Esophagus (tissue), 2 donors: ENCODE measurements at regions not wholly inside any gene's neighbourhood (a gene's known extent, or its start where the extent isn't known, plus 50 kb on each side); places are given as distances from the start of the nearest gene placed in this dataset.

Experiments
- H3K27ac ChIP-seq, 2 donors: one replicate each; pipeline ENCODE4 v1.5.1; 2013; ENCODE audit warnings: low read depth in 2 of 2, mild to moderate bottlenecking in 2 of 2, inconsistent platforms in 1 of 2, low read length in 1 of 2, moderate library complexity in 1 of 2
- H3K27me3 ChIP-seq, 2 donors: one replicate each; pipeline ENCODE4 v1.6.1; 2013; ENCODE audit warnings: low read length in 2 of 2, control low read depth in 1 of 2, mild to moderate bottlenecking in 1 of 2; ENCODE audit not compliant: insufficient read depth in 2 of 2, control insufficient read depth in 1 of 2
- H3K36me3 ChIP-seq, 2 donors: one replicate each; pipeline ENCODE4 v1.6.1; 2013; ENCODE audit warnings: low read length in 1 of 2; ENCODE audit not compliant: control insufficient read depth in 2 of 2, insufficient read depth in 2 of 2
- H3K4me1 ChIP-seq, 2 donors: one replicate each; pipeline ENCODE4 v1.6.1; 2013; ENCODE audit warnings: low read length in 1 of 2; ENCODE audit not compliant: control insufficient read depth in 2 of 2, insufficient read depth in 2 of 2
- H3K4me3 ChIP-seq, 2 donors: one replicate each; pipeline ENCODE4 v1.5.1; 2013; ENCODE audit warnings: low read length in 2 of 2, mild to moderate bottlenecking in 2 of 2, low read depth in 1 of 2, moderate library complexity in 1 of 2
- H3K9me3 ChIP-seq, 2 donors: one replicate each; pipeline ENCODE4 v1.6.1; 2013; ENCODE audit warnings: mild to moderate bottlenecking in 2 of 2, low read depth in 1 of 2, low read length in 1 of 2, moderate library complexity in 1 of 2; ENCODE audit not compliant: control insufficient read depth in 2 of 2, insufficient read depth in 1 of 2
- WGBS, 2 donors: extraction: QIAGEN DNeasy Blood & Tissue Kit; methylation state at CpG; one replicate each; pipeline ENCODE4 v1.1.7; 2013; 5-methylcytosine and 5-hydroxymethylcytosine counted together
- donor health status: healthy with polysubstance abuse.
- donor health status: Bipolar disorder and iron deficiency.

GRCh38 chr20:60064554-60065196, 106.5 kb downstream of the CDH26 start:
- Histone ChIP-seq H3K27me3 (no peaks in the 10 kb centered on the region), H3K4me1 (no peaks in the 10 kb centered on the region), H3K36me3 (no peaks in the 10 kb centered on the region), H3K9me3 (no peaks in the 10 kb centered on the region), H3K27ac (no peak overlapping the region), H3K4me3 (no peak overlapping the region)
- 75 to 77% methylated on average over 4 of the region's 4 CpGs for WGBS, 2 donors

DNA sequence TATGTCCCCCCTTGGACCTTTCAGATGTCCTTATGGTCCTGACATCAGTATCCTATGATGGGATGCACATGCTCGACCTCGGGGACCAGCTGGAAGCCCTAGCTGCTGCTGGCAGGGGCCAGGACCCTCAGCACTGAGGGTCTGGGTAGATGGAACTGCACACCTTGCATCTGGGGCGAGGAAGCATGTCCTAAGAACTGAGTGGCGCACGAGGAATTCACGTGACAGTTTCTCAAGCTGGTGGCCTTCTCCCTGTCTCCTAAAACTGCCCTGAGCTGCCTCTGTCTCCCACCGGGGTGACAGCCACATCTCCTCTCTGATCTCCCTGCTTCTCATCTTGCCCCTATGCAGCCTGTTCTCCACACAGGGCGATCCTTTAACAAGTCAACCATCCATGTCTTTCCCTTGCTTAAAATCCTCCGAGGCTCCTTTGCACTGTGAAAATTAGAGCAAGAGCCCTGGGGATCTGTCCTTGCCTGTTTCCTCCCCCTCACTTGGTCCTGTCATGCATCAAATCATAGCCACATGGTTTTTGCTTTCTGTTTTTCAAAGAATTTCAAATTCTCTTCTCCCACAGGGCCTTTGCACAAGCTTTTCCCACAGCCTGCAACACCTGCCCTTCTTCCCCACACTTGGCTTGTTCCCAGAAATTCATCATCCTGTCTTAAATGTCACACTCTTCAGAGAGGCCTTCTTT, 107.7 kb downstream of the CDH26 start:
- Histone ChIP-seq H3K4me3 (no peak overlapping the region), H3K36me3 (no peaks in the 10 kb centered on the region), H3K27ac (no peak overlapping the region), H3K27me3 (no peaks in the 10 kb centered on the region), H3K4me1 (no peaks in the 10 kb centered on the region), H3K9me3 (no peaks in the 10 kb centered on the region)
- WGBS, 2 donors, result 86 to 90% methylated on average over 9 of the region's 9 CpGs

DNA sequence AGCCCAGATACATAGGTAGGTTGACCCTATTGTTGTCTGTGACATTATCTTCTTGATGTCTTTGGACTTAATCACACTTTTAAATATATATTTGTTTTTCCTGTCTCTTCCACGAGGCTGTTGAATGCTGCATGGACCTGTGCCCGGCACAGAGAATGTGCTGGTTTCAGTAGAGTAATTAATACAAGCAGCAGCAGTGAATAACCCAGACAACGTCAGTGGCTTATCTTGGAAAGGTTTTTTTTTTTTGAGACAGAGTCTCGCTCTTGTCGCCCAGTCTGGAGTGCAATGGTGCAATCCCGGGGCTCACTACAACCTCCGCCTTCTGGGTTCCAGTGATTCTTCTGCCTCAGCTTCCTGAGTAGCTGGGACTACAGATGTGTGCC, 108.2 kb downstream of the CDH26 start:
- Histone ChIP-seq H3K9me3 (no peaks in the 10 kb centered on the region), H3K36me3 (no peaks in the 10 kb centered on the region), H3K27ac (no peak overlapping the region), H3K4me1 (no peaks in the 10 kb centered on the region), H3K4me3 (no peak overlapping the region), H3K27me3 (no peaks in the 10 kb centered on the region)
- WGBS, 2 donors, result 59 to 67% methylated on average over 7 of the region's 7 CpGs

DNA sequence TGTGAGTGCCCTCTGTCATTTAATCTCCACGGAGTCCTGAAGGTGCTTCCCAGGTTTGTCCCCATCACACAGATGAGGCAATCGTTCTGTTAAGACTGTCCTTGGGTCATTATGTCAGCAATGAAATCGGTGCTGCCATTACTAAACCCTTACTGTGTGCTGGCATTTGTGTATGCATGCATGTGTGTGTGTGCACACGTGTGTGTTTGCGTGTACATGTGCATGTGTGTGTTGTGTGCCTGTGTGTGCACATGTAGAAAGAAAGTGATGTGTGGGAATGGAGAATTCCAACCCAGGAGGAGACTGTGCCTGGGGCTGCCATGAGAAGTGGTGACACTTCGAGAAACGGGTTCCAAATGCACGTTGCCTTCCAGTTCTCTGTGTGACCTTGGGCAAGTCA, 110.3 kb downstream of the CDH26 start:
- Histone ChIP-seq H3K9me3 (no peaks in the 10 kb centered on the region), H3K27ac (no peak overlapping the region), H3K36me3 (no peaks in the 10 kb centered on the region), H3K4me1 (no peaks in the 10 kb centered on the region), H3K27me3 (no peaks in the 10 kb centered on the region), H3K4me3 (no peak overlapping the region)
- 81 to 82% methylated on average over 8 of the region's 8 CpGs for WGBS, 2 donors

GRCh38 chr20:60069656-60070055, 111.4 kb downstream of the CDH26 start:
- no peak overlapping the region for H3K4me3 ChIP-seq
- 57 to 58% methylated on average over 8 of the region's 8 CpGs for WGBS, 2 donors
- no peaks in the 10 kb centered on the region for H3K27me3 ChIP-seq
- no peaks in the 10 kb centered on the region for H3K4me1 ChIP-seq
- no peaks in the 10 kb centered on the region for H3K9me3 ChIP-seq
- H3K36me3 ChIP-seq, result no peaks in the 10 kb centered on the region
- H3K27ac ChIP-seq, result no peak overlapping the region

GRCh38 chr20:60070791-60071190, 112.6 kb downstream of the CDH26 start:
- 78 to 83% methylated on average over 4 of the region's 4 CpGs for WGBS, 2 donors
- Histone ChIP-seq H3K27ac (no peak overlapping the region), H3K36me3 (no peaks in the 10 kb centered on the region), H3K4me1 (no peaks in the 10 kb centered on the region), H3K4me3 (no peak overlapping the region), H3K27me3 (no peaks in the 10 kb centered on the region), H3K9me3 (no peaks in the 10 kb centered on the region)

- H3K9me3 ChIP-seq, result no peaks in the 10 kb centered on the region
- no peak overlapping the region for H3K27ac ChIP-seq
- 57 to 76% methylated on average over 2 of the region's 2 CpGs for WGBS, 2 donors
- no peaks in the 10 kb centered on the region for H3K36me3 ChIP-seq
- no peaks in the 10 kb centered on the region for H3K4me1 ChIP-seq
- no peaks in the 10 kb centered on the region for H3K27me3 ChIP-seq
- H3K4me3 ChIP-seq, result no peak overlapping the region
Measured at GRCh38 chr20:60071965-60072364, 113.7 kb downstream of the CDH26 start.

- Histone ChIP-seq H3K36me3 (no peaks in the 10 kb centered on the region), H3K27me3 (no peaks in the 10 kb centered on the region), H3K4me3 (no peak overlapping the region), H3K4me1 (no peaks in the 10 kb centered on the region), H3K27ac (no peak overlapping the region), H3K9me3 (no peaks in the 10 kb centered on the region)
- WGBS, 2 donors, result 86 to 89% methylated on average over 6 of the region's 6 CpGs
Measured at GRCh38 chr20:60073086-60073485, 114.9 kb downstream of the CDH26 start.

DNA sequence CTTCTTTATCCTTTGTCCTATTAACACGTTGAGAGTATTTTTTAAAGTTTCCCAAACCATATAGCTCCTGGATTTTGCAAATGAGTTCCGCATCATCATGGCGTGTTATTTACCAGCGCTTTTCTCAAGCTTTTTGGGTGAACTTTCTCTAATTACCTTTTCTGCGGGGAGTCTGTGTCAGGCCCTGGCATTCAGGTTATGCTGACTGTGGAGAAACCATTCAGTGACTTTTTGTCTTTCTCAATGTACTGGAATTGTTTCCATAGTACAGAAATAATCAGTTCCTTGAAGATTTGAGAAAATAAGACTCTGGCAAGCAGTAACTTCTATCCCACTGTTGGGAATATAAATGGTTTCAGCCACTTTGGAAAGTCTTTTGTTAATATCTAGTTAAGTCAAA, 115.3 kb downstream of the CDH26 start:
- Histone ChIP-seq H3K4me1 (no peaks in the 10 kb centered on the region), H3K4me3 (no peak overlapping the region)
- 60 to 81% methylated on average over 5 of the region's 5 CpGs for WGBS, 2 donors

GRCh38 chr20:60074276-60074675, 116.1 kb downstream of the CDH26 start:
- H3K27me3 ChIP-seq, result no peaks in the 10 kb centered on the region
- no peaks in the 10 kb centered on the region for H3K4me1 ChIP-seq
- no peaks in the 10 kb centered on the region for H3K36me3 ChIP-seq
- H3K9me3 ChIP-seq, result no peaks in the 10 kb centered on the region
- WGBS, 2 donors, result 83 to 87% methylated on average over 10 of the region's 10 CpGs
- H3K27ac ChIP-seq, result no peak overlapping the region
- no peak overlapping the region for H3K4me3 ChIP-seq

More for the DNA sequence above, 115.3 kb downstream of the CDH26 start:
- Histone ChIP-seq H3K27ac (no peak overlapping the region), H3K27me3 (no peaks in the 10 kb centered on the region), H3K36me3 (no peaks in the 10 kb centered on the region), H3K9me3 (no peaks in the 10 kb centered on the region)
